WTC11 (cell line): ENCODE measurements at regions not wholly inside any gene's neighbourhood (a gene's known extent, or its start where the extent isn't known, plus 50 kb on each side); places are given as distances from the start of the nearest gene placed in this dataset.

Source experiments
- NR2C2 ChIP-seq: sonication (generic); formaldehyde crosslinking; IDR thresholded peaks from 2 replicates; pipeline ENCODE4 v1.8.0; 2022; ENCODE audit warnings: mild to moderate bottlenecking, missing genetic modification reagents
- TF ChIP-seq, protein P1 (sequence below): fragments of 200-600 bp; IDR thresholded peaks from 2 replicates; pipeline ENCODE4 v1.8.0; 2022; ENCODE audit warnings: antibody characterized with exemption

DNA sequence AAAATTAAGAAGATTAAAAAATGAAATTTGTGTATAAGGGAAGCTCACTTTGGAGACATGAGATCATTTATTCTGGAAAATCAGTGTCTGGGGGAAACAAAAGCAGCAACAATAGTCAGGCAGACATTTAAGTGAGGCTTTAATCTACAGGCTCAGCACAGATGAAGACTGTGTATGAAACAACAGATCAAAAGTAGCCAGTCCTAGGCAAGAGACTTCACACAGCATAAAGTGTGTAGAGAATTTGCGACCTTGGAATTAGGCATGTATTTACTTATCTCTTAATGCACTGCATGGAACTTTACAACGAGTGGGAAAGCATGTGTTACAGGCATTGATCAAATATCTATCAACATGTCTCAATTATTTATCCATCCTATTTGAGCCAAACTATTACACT is 1099.9 kb downstream of the PLA2G4A start:
- TF ChIP-seq NR2C2, result no peak
- TF ChIP-seq, protein P1, sequence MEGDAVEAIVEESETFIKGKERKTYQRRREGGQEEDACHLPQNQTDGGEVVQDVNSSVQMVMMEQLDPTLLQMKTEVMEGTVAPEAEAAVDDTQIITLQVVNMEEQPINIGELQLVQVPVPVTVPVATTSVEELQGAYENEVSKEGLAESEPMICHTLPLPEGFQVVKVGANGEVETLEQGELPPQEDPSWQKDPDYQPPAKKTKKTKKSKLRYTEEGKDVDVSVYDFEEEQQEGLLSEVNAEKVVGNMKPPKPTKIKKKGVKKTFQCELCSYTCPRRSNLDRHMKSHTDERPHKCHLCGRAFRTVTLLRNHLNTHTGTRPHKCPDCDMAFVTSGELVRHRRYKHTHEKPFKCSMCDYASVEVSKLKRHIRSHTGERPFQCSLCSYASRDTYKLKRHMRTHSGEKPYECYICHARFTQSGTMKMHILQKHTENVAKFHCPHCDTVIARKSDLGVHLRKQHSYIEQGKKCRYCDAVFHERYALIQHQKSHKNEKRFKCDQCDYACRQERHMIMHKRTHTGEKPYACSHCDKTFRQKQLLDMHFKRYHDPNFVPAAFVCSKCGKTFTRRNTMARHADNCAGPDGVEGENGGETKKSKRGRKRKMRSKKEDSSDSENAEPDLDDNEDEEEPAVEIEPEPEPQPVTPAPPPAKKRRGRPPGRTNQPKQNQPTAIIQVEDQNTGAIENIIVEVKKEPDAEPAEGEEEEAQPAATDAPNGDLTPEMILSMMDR, result no peak
